ENCODE measurements at regions not wholly inside any gene's neighbourhood (a gene's known extent, or its start where the extent isn't known, plus 50 kb on each side); places are given as distances from the start of the nearest gene placed in this dataset.

- H3K9me3 Mint-ChIP-seq = peaks cover 0 to under 1% (median 0%) of the 10 kb centered on the region in 3 donors
- no peaks in the 10 kb centered on the region for H3K4me1 Mint-ChIP-seq
- H3K36me3 Mint-ChIP-seq = no peaks in the 10 kb centered on the region
- H3K27ac Mint-ChIP-seq = no peak overlapping the region
- H3K27me3 Mint-ChIP-seq = no peaks in the 10 kb centered on the region
- no peak overlapping the region for H3K4me3 Mint-ChIP-seq
Measured at GRCh38 chr5:167665841-167666375, 625.5 kb upstream of the WWC1 start.

DNA sequence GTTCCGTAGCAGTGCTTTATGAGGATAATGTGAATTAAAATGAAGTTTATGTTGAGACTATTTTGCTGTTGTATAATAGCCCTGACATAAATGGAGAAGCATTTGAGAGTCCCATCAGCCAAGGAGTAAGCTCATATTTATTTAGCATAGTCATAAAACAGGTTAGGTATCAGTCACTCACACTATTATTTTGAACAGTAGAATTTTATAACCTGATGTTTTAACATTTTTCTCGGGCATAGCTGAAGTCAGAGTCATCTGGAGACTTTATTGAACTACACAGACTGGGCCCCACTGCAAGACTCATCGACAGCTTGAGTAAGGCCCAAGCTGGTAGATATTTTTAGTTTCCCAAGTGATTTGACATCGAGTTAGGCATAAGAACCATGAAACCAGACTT is 620.3 kb upstream of the WWC1 start:
- H3K4me1 Mint-ChIP-seq = no peaks in the 10 kb centered on the region
- H3K27me3 Mint-ChIP-seq = no peaks in the 10 kb centered on the region
- H3K27ac Mint-ChIP-seq = no peak overlapping the region
- no peak overlapping the region for H3K4me3 Mint-ChIP-seq
- no peaks in the 10 kb centered on the region for H3K36me3 Mint-ChIP-seq
- peaks cover 0 to 8% (median 2%) of the 10 kb centered on the region in 3 donors for H3K9me3 Mint-ChIP-seq

GRCh38 chr5:167673942-167674341 is 617.5 kb upstream of the WWC1 start:
- peaks cover 0 to 17% (median 2%) of the 10 kb centered on the region in 3 donors for H3K9me3 Mint-ChIP-seq
- H3K36me3 Mint-ChIP-seq = no peaks in the 10 kb centered on the region
- no peak overlapping the region for H3K27ac Mint-ChIP-seq
- H3K4me3 Mint-ChIP-seq = no peak overlapping the region
- H3K27me3 Mint-ChIP-seq = no peaks in the 10 kb centered on the region
- H3K4me1 Mint-ChIP-seq = no peaks in the 10 kb centered on the region

DNA sequence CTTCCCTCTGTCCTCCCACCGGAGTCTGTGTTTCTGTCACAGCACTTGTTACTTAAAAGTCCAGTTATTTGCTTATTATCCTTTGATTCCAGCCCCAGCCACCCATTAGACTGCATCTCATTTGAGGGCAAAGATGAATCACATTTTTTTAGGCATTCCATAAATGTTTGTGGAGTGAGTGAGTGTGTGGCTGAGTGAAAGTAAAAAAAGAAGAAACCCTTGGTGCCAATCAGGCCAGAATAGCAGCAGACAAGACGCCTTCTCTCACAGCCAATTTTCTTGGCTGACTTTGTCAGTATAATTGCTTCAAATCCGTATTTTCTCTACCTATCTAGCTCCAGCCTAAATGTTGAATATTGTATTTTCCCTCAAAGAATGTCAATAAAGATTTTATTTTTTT is 613.0 kb upstream of the WWC1 start:
- Mint-ChIP-seq H3K36me3 (no peaks in the 10 kb centered on the region), H3K4me1 (no peaks in the 10 kb centered on the region), H3K9me3 (peaks cover 0 to 29% (median 0%) of the 10 kb centered on the region in 3 donors), H3K4me3 (no peak overlapping the region), H3K27ac (no peak overlapping the region), H3K27me3 (no peaks in the 10 kb centered on the region)

DNA sequence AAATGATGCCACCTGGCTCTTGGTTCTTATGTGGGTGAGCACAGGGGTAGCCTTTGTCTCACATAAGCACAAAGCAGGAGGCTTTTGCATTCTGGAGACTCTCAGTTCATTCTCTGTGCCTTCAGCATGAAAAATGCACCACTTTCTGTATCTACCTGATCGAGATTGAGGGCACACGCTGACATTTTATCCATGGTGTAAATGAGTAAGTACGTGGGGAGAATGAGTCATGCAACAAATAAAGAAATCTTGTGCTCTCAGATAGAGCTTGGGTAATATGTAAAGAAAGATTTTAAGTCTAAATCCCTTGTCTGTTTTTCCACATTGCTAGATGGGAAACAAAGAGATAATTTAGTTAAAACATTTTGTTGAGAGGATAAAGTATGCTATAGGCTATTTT is 607.2 kb upstream of the WWC1 start:
- Mint-ChIP-seq H3K27ac (peak overlapping the region in 1 of 3 donors; percentile 6), H3K4me3 (no peak overlapping the region), H3K9me3 (peaks cover 0 to 27% (median 0%) of the 10 kb centered on the region in 3 donors), H3K27me3 (no peaks in the 10 kb centered on the region), H3K36me3 (peaks cover 2% of the 10 kb centered on the region), H3K4me1 (no peaks in the 10 kb centered on the region)

GRCh38 chr5:167688341-167689130 is 602.9 kb upstream of the WWC1 start:
- Mint-ChIP-seq H3K27ac (no peak overlapping the region), H3K36me3 (peaks cover 2% of the 10 kb centered on the region), H3K4me1 (no peaks in the 10 kb centered on the region), H3K27me3 (no peaks in the 10 kb centered on the region), H3K9me3 (peaks cover 0 to 13% (median 2%) of the 10 kb centered on the region in 3 donors), H3K4me3 (no peak overlapping the region)

DNA sequence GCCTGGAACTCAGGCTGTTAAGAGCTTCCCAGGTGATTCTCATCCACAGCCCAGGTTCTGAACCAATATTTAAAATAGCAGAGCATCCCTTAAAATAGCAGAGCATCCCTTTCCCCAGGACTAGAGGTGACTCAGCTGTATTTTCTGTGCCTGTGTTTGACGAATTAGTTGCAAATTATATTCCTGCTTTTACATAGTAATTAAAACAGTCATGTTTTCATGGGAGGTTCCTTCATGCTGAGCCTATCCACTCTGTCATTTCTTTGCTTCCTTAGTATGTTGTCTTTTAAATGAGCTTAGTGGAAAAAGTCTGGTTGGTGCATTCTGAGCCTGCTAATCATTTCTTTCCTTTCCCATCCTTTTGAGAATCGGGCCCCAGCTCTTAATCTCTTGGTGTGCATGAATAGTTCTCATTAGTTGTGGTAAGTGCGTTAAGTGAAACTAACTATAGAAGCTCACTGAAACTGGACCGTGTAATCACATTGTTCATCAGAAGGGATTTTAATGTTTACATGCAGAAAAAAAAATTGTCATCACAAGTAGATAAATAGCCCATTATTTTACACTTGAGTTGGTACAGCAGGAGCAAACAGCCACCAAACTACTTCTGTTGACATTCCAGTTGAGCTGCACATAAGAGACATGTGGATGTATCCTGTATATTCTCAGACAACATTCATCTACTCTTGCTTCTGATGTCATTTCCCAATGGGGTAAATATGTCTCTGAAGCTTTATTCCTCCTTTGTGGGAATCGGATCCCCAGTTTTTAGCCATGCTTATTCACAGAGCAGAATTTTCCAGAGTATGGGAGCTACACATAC is 596.9 kb upstream of the WWC1 start:
- no peak overlapping the region for H3K4me3 Mint-ChIP-seq
- no peak overlapping the region for H3K27ac Mint-ChIP-seq
- H3K36me3 Mint-ChIP-seq = no peaks in the 10 kb centered on the region
- no peaks in the 10 kb centered on the region for H3K27me3 Mint-ChIP-seq
- peaks cover 2 to 7% (median 4%) of the 10 kb centered on the region in 3 donors for H3K9me3 Mint-ChIP-seq
- H3K4me1 Mint-ChIP-seq = no peaks in the 10 kb centered on the region

DNA sequence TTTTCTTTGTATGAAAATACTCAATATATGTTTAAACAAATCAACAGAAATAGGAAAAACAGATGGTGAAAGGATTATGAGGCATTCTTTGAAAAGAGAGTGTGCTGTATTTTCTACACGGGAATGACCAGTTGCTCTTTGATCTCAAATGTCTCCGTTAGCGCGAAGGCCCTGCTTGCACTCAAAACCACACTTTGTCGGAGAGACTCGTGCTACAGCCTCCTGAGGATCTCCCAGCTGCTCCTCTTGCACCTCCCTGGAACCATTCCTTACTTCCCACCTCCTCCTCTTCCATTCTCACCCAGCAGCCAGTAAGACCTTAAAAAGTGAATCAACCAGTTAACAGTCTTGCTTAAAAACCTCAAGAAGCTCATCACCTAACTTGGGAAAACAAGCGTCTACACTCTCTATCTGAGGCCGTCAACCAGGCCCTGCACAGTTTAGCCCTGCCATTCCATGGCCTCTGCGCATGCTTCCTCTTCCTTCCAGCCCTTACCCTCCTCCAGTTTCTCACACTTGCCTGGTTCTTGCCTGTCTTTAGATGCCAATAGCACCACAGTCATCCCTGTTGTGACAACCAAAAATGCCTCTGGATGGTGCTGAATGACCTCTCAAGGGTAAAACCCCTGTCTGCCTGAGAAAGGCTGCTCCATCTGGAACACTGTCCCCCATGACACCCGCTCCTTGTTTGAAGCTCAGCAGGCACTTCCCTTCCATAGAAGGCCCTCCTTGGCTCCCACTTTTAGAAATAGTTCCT is 594.7 kb upstream of the WWC1 start:
- no peak overlapping the region for H3K27ac Mint-ChIP-seq
- H3K4me3 Mint-ChIP-seq = no peak overlapping the region
- H3K36me3 Mint-ChIP-seq = no peaks in the 10 kb centered on the region
- peaks cover 2 to 7% (median 4%) of the 10 kb centered on the region in 3 donors for H3K9me3 Mint-ChIP-seq
- no peaks in the 10 kb centered on the region for H3K4me1 Mint-ChIP-seq
- H3K27me3 Mint-ChIP-seq = no peaks in the 10 kb centered on the region

DNA sequence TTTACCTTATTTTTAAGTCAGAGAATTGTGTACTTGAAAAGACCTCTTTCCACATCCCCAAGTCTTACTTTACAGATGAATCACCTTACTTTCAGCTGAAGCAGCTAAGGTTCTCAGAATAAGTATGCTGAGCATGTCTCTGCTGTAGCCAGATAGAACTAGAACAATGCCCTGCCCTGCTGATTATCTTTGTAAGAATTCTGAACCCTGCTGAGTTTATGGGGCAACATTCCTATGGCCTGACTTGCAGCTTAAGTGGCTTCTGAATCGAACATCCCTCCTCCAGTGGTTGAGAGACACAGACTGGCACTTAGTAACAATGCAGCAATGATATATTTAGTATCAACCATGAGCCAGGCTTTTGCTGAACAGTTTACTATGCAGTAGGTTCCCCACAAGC is 592.0 kb upstream of the WWC1 start:
- peaks cover 0 to 7% (median 4%) of the 10 kb centered on the region in 3 donors for H3K9me3 Mint-ChIP-seq
- no peaks in the 10 kb centered on the region for H3K36me3 Mint-ChIP-seq
- H3K27me3 Mint-ChIP-seq = no peaks in the 10 kb centered on the region
- H3K4me3 Mint-ChIP-seq = no peak overlapping the region
- no peaks in the 10 kb centered on the region for H3K4me1 Mint-ChIP-seq
- H3K27ac Mint-ChIP-seq = no peak overlapping the region

- no peak overlapping the region for H3K4me3 Mint-ChIP-seq
- H3K27ac Mint-ChIP-seq = no peak overlapping the region
- H3K27me3 Mint-ChIP-seq = no peaks in the 10 kb centered on the region
- peaks cover 0 to 7% (median 4%) of the 10 kb centered on the region in 3 donors for H3K9me3 Mint-ChIP-seq
- H3K4me1 Mint-ChIP-seq = no peaks in the 10 kb centered on the region
- H3K36me3 Mint-ChIP-seq = no peaks in the 10 kb centered on the region
Measured at GRCh38 chr5:167701051-167701450, 590.4 kb upstream of the WWC1 start.

GRCh38 chr5:167702014-167702413 is 589.4 kb upstream of the WWC1 start:
- Mint-ChIP-seq H3K4me1 (no peaks in the 10 kb centered on the region), H3K36me3 (no peaks in the 10 kb centered on the region), H3K27ac (no peak overlapping the region), H3K4me3 (no peak overlapping the region), H3K9me3 (peaks cover 0 to 4% (median 2%) of the 10 kb centered on the region in 3 donors), H3K27me3 (no peaks in the 10 kb centered on the region)

DNA sequence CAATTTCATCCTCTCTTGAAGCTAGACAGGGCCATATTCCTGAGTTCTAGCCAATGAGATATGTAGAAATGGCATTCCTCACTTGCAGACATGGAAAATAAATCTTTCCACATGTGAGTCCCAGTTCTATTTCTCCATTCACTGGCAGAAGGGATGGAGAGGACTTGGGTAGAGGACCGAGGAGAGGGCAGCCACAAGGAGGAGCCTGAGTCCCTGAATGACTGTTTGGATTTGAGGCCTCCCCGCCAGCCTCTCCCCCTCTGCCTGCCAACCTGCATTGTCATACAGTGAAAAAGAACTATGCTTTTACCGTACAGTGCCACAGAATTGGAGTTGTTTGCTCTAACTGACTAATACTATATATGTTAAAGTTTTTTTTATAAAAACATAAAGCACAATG is 583.0 kb upstream of the WWC1 start:
- Mint-ChIP-seq H3K36me3 (no peaks in the 10 kb centered on the region), H3K9me3 (peaks cover 0 to 8% (median 3%) of the 10 kb centered on the region in 3 donors), H3K4me3 (no peak overlapping the region), H3K4me1 (no peaks in the 10 kb centered on the region), H3K27me3 (no peaks in the 10 kb centered on the region), H3K27ac (no peak overlapping the region)

DNA sequence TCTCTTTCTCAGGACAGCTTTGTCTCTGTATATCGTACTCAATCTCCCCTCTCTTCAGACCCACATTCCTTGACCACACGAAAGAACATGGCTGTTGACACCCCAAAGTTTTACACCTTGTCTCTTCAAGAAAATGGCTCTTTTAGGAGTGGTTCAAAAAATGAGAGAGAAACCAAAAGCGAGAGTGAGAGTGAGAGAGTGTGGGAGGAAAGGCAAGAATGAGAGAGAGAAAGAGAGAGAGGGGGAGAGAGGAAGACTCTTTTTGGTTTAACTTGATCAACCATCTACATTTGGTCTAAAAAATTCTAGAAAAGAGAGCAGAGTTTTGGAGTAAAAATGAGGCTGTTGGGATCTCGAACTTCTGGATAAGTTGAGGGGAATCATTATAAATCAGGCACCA is 581.8 kb upstream of the WWC1 start:
- H3K4me1 Mint-ChIP-seq = no peaks in the 10 kb centered on the region
- no peak overlapping the region for H3K4me3 Mint-ChIP-seq
- H3K36me3 Mint-ChIP-seq = no peaks in the 10 kb centered on the region
- no peak overlapping the region for H3K27ac Mint-ChIP-seq
- H3K27me3 Mint-ChIP-seq = no peaks in the 10 kb centered on the region
- peaks cover 0 to 9% (median 3%) of the 10 kb centered on the region in 3 donors for H3K9me3 Mint-ChIP-seq

DNA sequence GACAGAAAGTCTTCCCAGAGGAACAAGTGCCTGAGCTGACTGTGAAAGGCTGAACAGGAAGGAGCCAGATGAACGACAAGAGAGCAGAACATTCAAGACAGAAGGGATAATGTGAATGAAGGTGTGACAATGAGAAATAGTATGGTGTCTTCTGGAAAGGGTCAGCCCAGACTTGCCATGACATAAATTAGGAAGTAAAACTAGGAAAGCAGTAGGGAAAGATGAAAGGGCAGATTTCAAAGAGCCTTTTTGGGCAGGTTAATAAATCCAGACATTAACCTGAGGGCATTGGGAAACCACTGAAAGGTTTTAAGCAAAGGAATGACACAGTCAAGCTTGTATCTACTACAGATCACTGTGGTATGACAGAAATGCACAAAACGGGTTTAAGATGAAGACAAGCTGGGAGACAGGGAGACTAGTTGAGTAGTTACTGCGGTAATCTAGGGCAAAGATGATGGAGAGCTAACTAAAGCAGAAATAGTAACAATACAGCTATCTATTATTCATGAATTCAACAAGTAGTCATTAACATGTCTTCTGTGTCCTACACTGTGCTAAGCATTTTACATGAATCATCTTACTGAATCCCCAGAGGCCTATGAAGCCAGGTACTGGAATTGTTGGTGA is 580.9 kb upstream of the WWC1 start:
- no peaks in the 10 kb centered on the region for H3K36me3 Mint-ChIP-seq
- H3K4me3 Mint-ChIP-seq = no peak overlapping the region
- H3K27ac Mint-ChIP-seq = no peak overlapping the region
- no peaks in the 10 kb centered on the region for H3K27me3 Mint-ChIP-seq
- peaks cover 0 to 13% (median 3%) of the 10 kb centered on the region in 3 donors for H3K9me3 Mint-ChIP-seq
- no peaks in the 10 kb centered on the region for H3K4me1 Mint-ChIP-seq

Data from IgD-negative memory B cell (primary cell).